AG04450 (cell line): ENCODE measurements at regions not wholly inside any gene's neighbourhood (a gene's known extent, or its start where the extent isn't known, plus 50 kb on each side); places are given as distances from the start of the nearest gene placed in this dataset.

Experiments used
- CTCF ChIA-PET: fragments of 300-600, 350-600 bp; formaldehyde crosslinking; extraction: SDS; loops from one replicate; lab custom pipeline; 2022; ENCODE audit warnings: antibody characterized with exemption, inconsistent platforms; lab: Charles Lee
- POLR2A ChIA-PET: fragments of 350-600 bp; formaldehyde crosslinking; extraction: SDS; loops from one replicate; lab custom pipeline; 2021; ENCODE audit warnings: antibody characterized with exemption, inconsistent platforms; lab: Yijun Ruan, JAX
- DNase-seq: peaks from one replicate; pipeline ENCODE4 v3.0.0-alpha.2; 2011; ENCODE audit warnings: low read depth, low spot score
- H3K27ac ChIP-seq: one replicate; pipeline ENCODE4 v1.5.1; 2012; ENCODE audit warnings: low read depth, low read length, control low read depth
- H3K27me3 ChIP-seq: one replicate; pipeline ENCODE4 v1.6.0; 2012; ENCODE audit warnings: low read length; ENCODE audit not compliant: control insufficient read depth, insufficient read depth
- H3K4me3 ChIP-seq: 2 replicates; pipeline ENCODE4 v1.5.1; 2011; ENCODE audit warnings: mild to moderate bottlenecking, low read depth, low read length, control low read depth
- H3K9me3 ChIP-seq: 2 replicates; pipeline ENCODE4 v1.5.1; 2012; ENCODE audit warnings: low read length; ENCODE audit not compliant: control insufficient read depth, insufficient read depth
- TF ChIP-seq, protein P1 (sequence below): IDR thresholded peaks from 2 replicates; pipeline ENCODE4 v1.5.1; 2011; ENCODE audit warnings: low read depth, low read length, control low read depth, inconsistent platforms

DNA sequence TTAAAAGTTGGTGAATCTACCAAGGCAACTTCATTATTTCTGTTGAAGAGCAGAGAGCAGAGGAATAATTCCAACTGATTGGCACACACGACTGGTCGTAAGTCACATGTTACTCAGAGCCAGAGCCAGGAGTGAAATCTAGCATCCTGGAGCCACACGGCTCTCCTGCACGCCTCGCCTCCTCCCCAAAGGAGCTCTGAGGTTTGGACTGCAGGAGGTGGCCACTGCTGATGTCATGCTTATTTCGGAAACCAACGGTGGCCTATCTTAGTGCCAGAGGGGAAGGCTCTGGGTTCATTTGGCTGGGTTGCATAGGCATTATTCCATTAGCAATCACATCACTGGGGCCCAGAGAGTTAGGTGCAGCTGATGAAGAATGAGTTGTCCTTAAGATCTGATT is 123.5 kb upstream of the RALGAPA2 start:
- ChIA-PET CTCF (interaction anchor here (0.5 to 4.5 kb wide), 12 partner anchors 11 to 1128 kb away, joined by 3 to 29 read pairs (median 6); no protein-coding TSS in a partner anchor), POLR2A (no interaction called here)
- TF ChIP-seq, protein P1, sequence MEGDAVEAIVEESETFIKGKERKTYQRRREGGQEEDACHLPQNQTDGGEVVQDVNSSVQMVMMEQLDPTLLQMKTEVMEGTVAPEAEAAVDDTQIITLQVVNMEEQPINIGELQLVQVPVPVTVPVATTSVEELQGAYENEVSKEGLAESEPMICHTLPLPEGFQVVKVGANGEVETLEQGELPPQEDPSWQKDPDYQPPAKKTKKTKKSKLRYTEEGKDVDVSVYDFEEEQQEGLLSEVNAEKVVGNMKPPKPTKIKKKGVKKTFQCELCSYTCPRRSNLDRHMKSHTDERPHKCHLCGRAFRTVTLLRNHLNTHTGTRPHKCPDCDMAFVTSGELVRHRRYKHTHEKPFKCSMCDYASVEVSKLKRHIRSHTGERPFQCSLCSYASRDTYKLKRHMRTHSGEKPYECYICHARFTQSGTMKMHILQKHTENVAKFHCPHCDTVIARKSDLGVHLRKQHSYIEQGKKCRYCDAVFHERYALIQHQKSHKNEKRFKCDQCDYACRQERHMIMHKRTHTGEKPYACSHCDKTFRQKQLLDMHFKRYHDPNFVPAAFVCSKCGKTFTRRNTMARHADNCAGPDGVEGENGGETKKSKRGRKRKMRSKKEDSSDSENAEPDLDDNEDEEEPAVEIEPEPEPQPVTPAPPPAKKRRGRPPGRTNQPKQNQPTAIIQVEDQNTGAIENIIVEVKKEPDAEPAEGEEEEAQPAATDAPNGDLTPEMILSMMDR: no peak
- no peaks in the 10 kb centered on the region for H3K9me3 ChIP-seq
- no peaks in the 10 kb centered on the region for H3K27me3 ChIP-seq
- no peak for DNase-seq
- no peak overlapping the region for H3K27ac ChIP-seq
- H3K4me3 ChIP-seq: no peak overlapping the region

DNA sequence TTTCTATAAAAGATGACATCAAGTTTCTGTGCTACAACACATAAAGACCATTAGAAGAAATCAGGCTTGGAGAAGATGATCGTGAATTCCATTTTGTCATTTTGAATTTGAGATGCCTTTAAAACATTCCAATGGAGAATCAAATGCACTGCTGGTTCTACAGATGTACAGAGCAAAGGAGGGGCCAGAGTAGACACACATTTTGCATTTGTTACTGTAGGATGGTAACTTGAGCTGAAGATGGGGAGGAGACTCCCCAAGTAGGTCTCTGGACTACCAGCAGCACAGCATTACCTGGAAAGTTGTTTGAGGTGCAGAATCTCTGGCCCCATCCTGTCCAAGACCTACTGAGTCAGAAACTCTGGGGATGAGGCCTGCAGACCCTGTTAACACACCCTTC is 121.6 kb upstream of the RALGAPA2 start:
- no peaks in the 10 kb centered on the region for H3K27me3 ChIP-seq
- no peak for DNase-seq
- H3K27ac ChIP-seq: no peak overlapping the region
- H3K4me3 ChIP-seq: no peak overlapping the region
- CTCF ChIA-PET: no interaction called here
- TF ChIP-seq, protein P1: no peak
- H3K9me3 ChIP-seq: no peaks in the 10 kb centered on the region
- POLR2A ChIA-PET: no interaction called here

DNA sequence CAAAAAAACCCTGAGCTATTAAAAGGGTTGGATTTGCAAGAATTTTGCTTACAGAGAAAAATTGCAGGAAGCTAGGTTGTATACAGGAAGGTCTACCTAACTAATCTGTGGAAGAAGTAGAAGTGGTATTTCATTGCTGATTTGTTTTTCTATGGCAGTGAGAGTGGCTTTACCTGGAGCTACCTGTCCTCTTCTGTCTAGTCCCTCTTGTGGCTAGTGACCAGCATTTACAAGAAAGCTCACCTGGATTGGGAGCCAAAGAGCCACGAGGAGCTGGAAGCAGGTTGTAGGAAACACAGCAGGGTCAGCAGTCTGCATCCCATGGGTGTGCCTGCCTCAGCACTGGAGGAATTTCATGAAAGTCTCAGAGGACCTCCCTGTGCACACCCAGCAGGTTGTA is 120.3 kb upstream of the RALGAPA2 start:
- no peak for DNase-seq
- no peak overlapping the region for H3K27ac ChIP-seq
- CTCF ChIA-PET: no interaction called here
- no peaks in the 10 kb centered on the region for H3K27me3 ChIP-seq
- no peak overlapping the region for H3K4me3 ChIP-seq
- TF ChIP-seq, protein P1: no peak
- POLR2A ChIA-PET: interaction anchor here (0.6 kb wide), 1 partner anchor 292 kb away, joined by 4 read pairs; no protein-coding TSS in a partner anchor
- H3K9me3 ChIP-seq: no peaks in the 10 kb centered on the region

DNA sequence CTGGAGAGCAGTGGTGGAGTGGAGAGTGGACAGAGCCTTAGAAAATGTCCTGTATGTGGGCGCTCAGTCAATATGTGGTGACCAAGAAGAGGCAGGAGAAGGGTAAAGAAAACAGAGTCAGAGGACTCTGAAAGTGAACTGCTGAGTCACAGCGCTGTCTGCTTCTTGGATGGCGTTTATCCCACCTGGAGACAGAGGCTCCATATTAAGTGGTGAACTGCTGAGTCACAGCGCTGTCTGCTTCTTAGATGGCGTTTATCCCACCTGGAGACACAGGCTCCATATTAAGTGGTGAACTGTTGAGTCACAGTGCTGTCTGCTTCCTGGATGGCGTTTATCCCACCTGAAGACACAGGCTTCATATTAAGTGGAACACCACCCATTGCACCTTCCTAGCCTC is 119.3 kb upstream of the RALGAPA2 start:
- POLR2A ChIA-PET: no interaction called here
- CTCF ChIA-PET: no interaction called here

DNA sequence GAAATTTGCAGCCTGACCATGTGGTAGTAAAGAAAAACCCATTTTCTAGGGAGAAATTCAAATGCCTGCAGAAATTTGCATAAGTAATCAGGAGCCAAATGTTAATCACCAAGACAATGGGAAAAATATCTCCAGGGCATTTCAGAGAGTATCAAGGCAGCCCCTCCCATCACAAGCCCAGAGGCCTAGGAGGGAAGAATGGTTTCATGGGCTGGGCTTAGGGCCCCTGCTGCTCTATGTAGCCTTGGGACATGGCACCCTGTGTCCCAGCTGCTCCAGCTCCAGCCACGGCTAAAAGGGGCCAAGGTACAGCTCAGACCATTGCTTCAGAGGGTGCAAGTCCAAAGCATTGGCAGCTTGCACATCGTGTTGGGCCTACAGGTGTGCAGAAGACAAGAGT is 117.2 kb upstream of the RALGAPA2 start:
- H3K4me3 ChIP-seq: no peak overlapping the region
- no peak overlapping the region for H3K27ac ChIP-seq
- POLR2A ChIA-PET: no interaction called here
- TF ChIP-seq, protein P1: no peak
- CTCF ChIA-PET: no interaction called here
- H3K27me3 ChIP-seq: no peaks in the 10 kb centered on the region
- H3K9me3 ChIP-seq: no peaks in the 10 kb centered on the region
- DNase-seq: no peak

More for the DNA sequence above, 119.3 kb upstream of the RALGAPA2 start:
- Histone ChIP-seq H3K4me3 (no peak overlapping the region), H3K9me3 (no peaks in the 10 kb centered on the region), H3K27ac (no peak overlapping the region), H3K27me3 (no peaks in the 10 kb centered on the region)
- TF ChIP-seq, protein P1: no peak
- no peak for DNase-seq
